Anterior cingulate cortex (tissue), 58 donors: ENCODE measurements at regions not wholly inside any gene's neighbourhood (a gene's known extent, or its start where the extent isn't known, plus 50 kb on each side); places are given as distances from the start of the nearest gene placed in this dataset.
A peak's percentile ranks its signal among the peaks of the same experiment; 100 is the strongest.
"Not testable (repeated sequence)": the region's sequence is repeated elsewhere in the genome, so short reads cannot be mapped to it uniquely, and the experiment has no call there.

ENCODE experiments used
- DNase-seq, 58 donors: peaks; one replicate each; lab custom pipeline; 2025; lab: John Stamatoyannopoulos, UW

GRCh38 chr13:85142351-85142927 lies 656.8 kb downstream of the SLITRK6 start:
- no peak for DNase-seq

GRCh38 chr13:85141401-85141800 lies 657.8 kb downstream of the SLITRK6 start:
- no peak for DNase-seq

- DNase-seq: no peak
These were observed 659.0 kb downstream of the SLITRK6 start for GRCh38 chr13:85140192-85140591.

- no peak for DNase-seq
These were observed 661.7 kb downstream of the SLITRK6 start for GRCh38 chr13:85137516-85137915.

GRCh38 chr13:85132986-85133385 lies 666.2 kb downstream of the SLITRK6 start:
- no peak for DNase-seq

- not testable (repeated sequence) for DNase-seq
These were observed 675.7 kb downstream of the SLITRK6 start for GRCh38 chr13:85123501-85123900.

GRCh38 chr13:85108356-85108755 lies 690.9 kb downstream of the SLITRK6 start:
- no peak for DNase-seq

- DNase-seq: no peak
These were observed 700.0 kb downstream of the SLITRK6 start for GRCh38 chr13:85099245-85099644.

- DNase-seq: no peak
These were observed 703.6 kb downstream of the SLITRK6 start for GRCh38 chr13:85095418-85096272.

- DNase-seq: no peak
These were observed 705.4 kb downstream of the SLITRK6 start for GRCh38 chr13:85093808-85094207.

GRCh38 chr13:85091631-85092234 lies 707.5 kb downstream of the SLITRK6 start:
- no peak for DNase-seq

GRCh38 chr13:85089186-85089585 lies 710.0 kb downstream of the SLITRK6 start:
- no peak for DNase-seq

- DNase-seq: no peak
These were observed 718.5 kb downstream of the SLITRK6 start for GRCh38 chr13:85080691-85081090.

- DNase-seq: no peak
These were observed 722.9 kb downstream of the SLITRK6 start for GRCh38 chr13:85076343-85076742.

GRCh38 chr13:85074543-85075313 lies 724.5 kb downstream of the SLITRK6 start:
- DNase-seq: no peak

- DNase-seq: no peak
These were observed 731.0 kb downstream of the SLITRK6 start for GRCh38 chr13:85068231-85068630.

GRCh38 chr13:85040215-85040614 lies 759.0 kb downstream of the SLITRK6 start:
- no peak for DNase-seq

GRCh38 chr13:85031771-85032170 lies 767.4 kb downstream of the SLITRK6 start:
- DNase-seq: no peak

- no peak for DNase-seq
These were observed 771.2 kb downstream of the SLITRK6 start for GRCh38 chr13:85028035-85028434.

- peak in 1 of 58 donors; percentile 42 for DNase-seq
These were observed 780.1 kb downstream of the SLITRK6 start for GRCh38 chr13:85019121-85019520.

- no peak for DNase-seq
These were observed 786.2 kb downstream of the SLITRK6 start for GRCh38 chr13:85013006-85013405.
